Activated CD4-positive, alpha-beta T cell treated with anti-CD3 and anti-CD28 coated beads, Interleukin-2, Interleukin-6, amounts not matched to agents 100 ng/mL and 50 ng/mL, durations not matched to agents 16 hours and 8 hours (primary cell): ENCODE measurements at regions not wholly inside any gene's neighbourhood (a gene's known extent, or its start where the extent isn't known, plus 50 kb on each side); places are given as distances from the start of the nearest gene placed in this dataset.
A peak's percentile ranks its signal among the peaks of the same experiment; 100 is the strongest.
"Not testable (repeated sequence)": the region's sequence is repeated elsewhere in the genome, so short reads cannot be mapped to it uniquely, and the experiment has no call there.

Experiments
- DNase-seq: peaks from one replicate; pipeline ENCODE4 v3.0.0-alpha.2; 2020

- no peak for DNase-seq
These were observed 128.2 kb upstream of the SLC44A1 start for GRCh38 chr9:105116052-105116868.

GRCh38 chr9:105117234-105117633, 127.2 kb upstream of the SLC44A1 start:
- no peak for DNase-seq

GRCh38 chr9:105118636-105119035, 125.8 kb upstream of the SLC44A1 start:
- DNase-seq: no peak

- no peak for DNase-seq
These were observed 125.3 kb upstream of the SLC44A1 start for GRCh38 chr9:105119156-105119555.

GRCh38 chr9:105121861-105122430, 122.5 kb upstream of the SLC44A1 start:
- no peak for DNase-seq

- DNase-seq: not testable (repeated sequence)
These were observed 119.9 kb upstream of the SLC44A1 start for GRCh38 chr9:105124598-105124997.

GRCh38 chr9:105126226-105126625, 118.2 kb upstream of the SLC44A1 start:
- DNase-seq: no peak

- DNase-seq: peak; percentile 69
These were observed 116.6 kb upstream of the SLC44A1 start for GRCh38 chr9:105127863-105128220.

GRCh38 chr9:105128908-105129600, 115.4 kb upstream of the SLC44A1 start:
- DNase-seq: no peak

- DNase-seq: no peak
These were observed 114.7 kb upstream of the SLC44A1 start for GRCh38 chr9:105129731-105130130.

GRCh38 chr9:105131981-105132380, 112.5 kb upstream of the SLC44A1 start:
- no peak for DNase-seq

GRCh38 chr9:105132606-105133005, 111.8 kb upstream of the SLC44A1 start:
- no peak for DNase-seq

GRCh38 chr9:105138306-105138801, 106.1 kb upstream of the SLC44A1 start:
- no peak for DNase-seq

GRCh38 chr9:105141146-105141975, 103.1 kb upstream of the SLC44A1 start:
- DNase-seq: no peak

- DNase-seq: no peak
These were observed 102.5 kb upstream of the SLC44A1 start for GRCh38 chr9:105141976-105142250.

- DNase-seq: no peak
These were observed 101.9 kb upstream of the SLC44A1 start for GRCh38 chr9:105142406-105143135.

GRCh38 chr9:105143136-105143430, 101.4 kb upstream of the SLC44A1 start:
- no peak for DNase-seq

GRCh38 chr9:105144076-105144475, 100.4 kb upstream of the SLC44A1 start:
- DNase-seq: no peak

- no peak for DNase-seq
These were observed 99.6 kb upstream of the SLC44A1 start for GRCh38 chr9:105144841-105145240.

- DNase-seq: no peak
These were observed 97.8 kb upstream of the SLC44A1 start for GRCh38 chr9:105146677-105147076.

GRCh38 chr9:105147110-105147871, 97.2 kb upstream of the SLC44A1 start:
- no peak for DNase-seq
